Activated CD4-positive, alpha-beta T cell treated with anti-CD3 and anti-CD28 coated beads, Interleukin-2, Interleukin-6, amounts not matched to agents 100 ng/mL and 50 ng/mL, durations not matched to agents 16 hours and 8 hours (primary cell): ENCODE measurements at regions not wholly inside any gene's neighbourhood (a gene's known extent, or its start where the extent isn't known, plus 50 kb on each side); places are given as distances from the start of the nearest gene placed in this dataset.

Experiments
- DNase-seq: peaks from one replicate; pipeline ENCODE4 v3.0.0-alpha.2; 2020

- DNase-seq: no peak
These were observed 142.5 kb upstream of the SPACA1 start for GRCh38 chr6:87905101-87905641.

- no peak for DNase-seq
These were observed 143.6 kb upstream of the SPACA1 start for GRCh38 chr6:87904011-87904410.

GRCh38 chr6:87903323-87903722 is 144.3 kb upstream of the SPACA1 start:
- DNase-seq: no peak

GRCh38 chr6:87902383-87902782 is 145.3 kb upstream of the SPACA1 start:
- DNase-seq: no peak

GRCh38 chr6:87901613-87902012 is 146.0 kb upstream of the SPACA1 start:
- DNase-seq: no peak

GRCh38 chr6:87900160-87900698 is 147.4 kb upstream of the SPACA1 start:
- no peak for DNase-seq

GRCh38 chr6:87899499-87900147 is 148.0 kb upstream of the SPACA1 start:
- DNase-seq: no peak

GRCh38 chr6:87897663-87898062 is 150.0 kb upstream of the SPACA1 start:
- DNase-seq: no peak

- DNase-seq: no peak
These were observed 150.6 kb upstream of the SPACA1 start for GRCh38 chr6:87897013-87897412.

GRCh38 chr6:87887266-87887665 is 160.4 kb upstream of the SPACA1 start:
- no peak for DNase-seq

GRCh38 chr6:87884203-87884602 is 163.4 kb upstream of the SPACA1 start:
- no peak for DNase-seq

GRCh38 chr6:87881342-87881895 is 166.2 kb upstream of the SPACA1 start:
- peak; percentile 13 for DNase-seq

GRCh38 chr6:87879132-87879861 is 168.3 kb upstream of the SPACA1 start:
- no peak for DNase-seq

GRCh38 chr6:87875781-87876180 is 171.9 kb upstream of the SPACA1 start:
- no peak for DNase-seq

- DNase-seq: no peak
These were observed 171.5 kb upstream of the AKIRIN2 start for GRCh38 chr6:87873556-87873955.

- no peak for DNase-seq
These were observed 168.5 kb upstream of the AKIRIN2 start for GRCh38 chr6:87870556-87870955.

- DNase-seq: no peak
These were observed 167.3 kb upstream of the AKIRIN2 start for GRCh38 chr6:87869064-87869905.

- DNase-seq: no peak
These were observed 158.9 kb upstream of the AKIRIN2 start for GRCh38 chr6:87860902-87861301.

- DNase-seq: no peak
These were observed 156.4 kb upstream of the AKIRIN2 start for GRCh38 chr6:87858440-87858839.

- DNase-seq: no peak
These were observed 149.8 kb upstream of the AKIRIN2 start for GRCh38 chr6:87851674-87852299.

- no peak for DNase-seq
These were observed 146.6 kb upstream of the AKIRIN2 start for GRCh38 chr6:87848616-87849015.

GRCh38 chr6:87847830-87848210 is 145.8 kb upstream of the AKIRIN2 start:
- DNase-seq: no peak
